ENCODE measurements at regions not wholly inside any gene's neighbourhood (a gene's known extent, or its start where the extent isn't known, plus 50 kb on each side); places are given as distances from the start of the nearest gene placed in this dataset.
A peak's percentile ranks its signal among the peaks of the same experiment; 100 is the strongest.

DNA sequence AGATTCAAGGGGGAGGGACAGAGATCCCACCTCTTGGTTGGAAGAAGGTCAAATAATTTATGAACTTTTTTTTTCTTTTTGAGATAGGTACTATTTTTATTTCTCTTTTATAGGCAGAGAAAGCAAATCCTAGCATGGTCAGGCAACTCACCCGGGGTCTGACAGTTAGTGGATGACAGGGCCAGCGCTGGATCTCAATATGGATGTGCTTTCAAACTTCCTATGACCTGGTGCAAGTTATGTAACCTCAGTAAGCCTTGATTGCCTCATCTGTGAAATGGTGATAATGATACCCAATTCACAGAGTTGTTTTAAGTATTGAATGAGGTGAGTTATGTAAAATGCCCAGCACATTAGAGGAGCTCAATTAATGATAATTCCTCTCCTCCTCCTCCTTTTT lies 86.8 kb upstream of the MEF2A start (continued):
- TF ChIP-seq GLI4 (tag by site-specific recombination; IDR thresholded peaks at IDR 0.05) (no peak), ZNF350 (tag by site-specific recombination; IDR thresholded peaks at IDR 0.05) (no peak)

GRCh38 chr15:99480016-99480810 lies 85.6 kb upstream of the MEF2A start:
- Histone ChIP-seq H3K36me3 (ENCODE audit: control insufficient read depth in 2 of 2, insufficient read depth in 1 of 2, low read length in 2 of 2) (no peaks in the 10 kb centered on the region), H3K4me3 (ENCODE audit: low read depth, low read length) (no peak overlapping the region), H3K27ac (ENCODE audit: extremely low read depth, low read depth, low read length) (no peak overlapping the region), H3K9me3 (ENCODE audit: control insufficient read depth, insufficient read depth, low read depth, low read length) (no peaks in the 10 kb centered on the region), H3K4me1 (ENCODE audit: control insufficient read depth, insufficient read depth, low read length) (peaks cover 2% of the 10 kb centered on the region; the same call in 1 of the 2 replicates)
- ChIA-PET CTCF (interaction anchor here (0.8 to 0.9 kb wide), 3 partner anchors 9 to 71 kb away, joined by 3 to 4 read pairs (median 3); no protein-coding TSS in a partner anchor), POLR2A (no interaction called here)
- TF ChIP-seq ZNF629 (tag by site-specific recombination; IDR thresholded peaks at IDR 0.05) (no peak), RBAK (tag by site-specific recombination; IDR thresholded peaks at IDR 0.05) (peak; percentile 57; the same call in 1 of the 2 replicates)

DNA sequence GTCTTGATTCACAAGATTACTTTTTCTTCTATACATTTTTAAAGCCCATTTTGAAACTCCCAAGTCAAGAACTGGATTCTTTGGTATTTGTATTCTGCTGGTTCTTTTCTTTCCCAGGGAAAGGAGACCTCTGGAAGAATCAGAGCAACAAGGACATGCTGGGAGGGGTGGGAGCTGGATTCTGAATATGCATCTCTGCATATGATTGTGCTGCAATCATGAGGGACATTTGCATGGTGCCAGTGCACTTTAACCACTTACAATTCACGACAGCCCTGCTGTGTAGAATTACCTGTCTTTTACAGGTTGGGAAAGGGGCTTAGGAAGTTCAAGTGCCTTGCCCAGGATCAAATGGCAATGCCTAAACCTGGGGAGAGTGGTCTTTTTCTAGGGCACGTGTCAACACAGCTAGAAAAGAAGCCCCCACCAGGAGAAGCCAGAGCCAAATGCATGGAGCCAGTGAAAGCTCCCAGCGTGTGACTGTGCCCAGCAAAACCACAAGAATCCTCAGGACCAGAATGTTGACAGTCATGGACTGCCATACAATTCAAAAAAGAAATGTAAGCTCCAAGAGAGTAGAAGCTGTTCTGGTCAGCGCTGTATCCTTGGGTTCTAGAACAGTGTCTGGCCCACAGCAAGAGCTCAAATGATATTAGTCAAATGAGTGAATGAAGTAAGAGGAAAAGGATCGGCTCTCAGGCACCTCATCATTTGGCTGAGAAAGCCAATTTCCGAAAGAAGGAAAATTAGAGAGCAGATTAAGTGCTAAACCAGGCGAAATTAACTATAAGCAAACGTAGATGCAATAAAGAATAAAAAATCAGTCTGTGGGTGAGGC lies 84.5 kb upstream of the MEF2A start:
- no peaks in the 10 kb centered on the region for H3K36me3 ChIP-seq (ENCODE audit: control insufficient read depth in 2 of 2, insufficient read depth in 1 of 2, low read length in 2 of 2)
- no peak for TF ChIP-seq ZSCAN23 (tag by site-specific recombination; IDR thresholded peaks at IDR 0.05)
- no peak for TF ChIP-seq ZNF341 (tag by site-specific recombination; IDR thresholded peaks at IDR 0.05; ENCODE audit: low read depth)
- no peak for TF ChIP-seq ZNF155 (tag by site-specific recombination; IDR thresholded peaks at IDR 0.05)
- no peak for TF ChIP-seq ZFHX2 (tag by site-specific recombination; conservative IDR thresholded peaks at IDR 0.05)
- no peak for TF ChIP-seq REPIN1 (tag by site-specific recombination; IDR thresholded peaks at IDR 0.05; ENCODE audit: low read depth)
- TF ChIP-seq IKZF3 (tag by site-specific recombination; IDR thresholded peaks at IDR 0.05): no peak
- no peak for TF ChIP-seq ZNF274 (IDR thresholded peaks at IDR 0.05; ENCODE audit: low read length)
- TF ChIP-seq ZNF274 (tag by site-specific recombination; IDR thresholded peaks at IDR 0.05; ENCODE audit: borderline replicate concordance): no peak
- no peak for TF ChIP-seq YY1 (tag by site-specific recombination; IDR thresholded peaks at IDR 0.05)
- TF ChIP-seq ZNF837 (tag by site-specific recombination; IDR thresholded peaks at IDR 0.05): no peak
- TF ChIP-seq PBX3 (CRISPR knock-in tag; IDR thresholded peaks at IDR 0.05): no peak
- no peak for TF ChIP-seq ZNF791 (tag by site-specific recombination; IDR thresholded peaks at IDR 0.05)
- TF ChIP-seq, protein P1, sequence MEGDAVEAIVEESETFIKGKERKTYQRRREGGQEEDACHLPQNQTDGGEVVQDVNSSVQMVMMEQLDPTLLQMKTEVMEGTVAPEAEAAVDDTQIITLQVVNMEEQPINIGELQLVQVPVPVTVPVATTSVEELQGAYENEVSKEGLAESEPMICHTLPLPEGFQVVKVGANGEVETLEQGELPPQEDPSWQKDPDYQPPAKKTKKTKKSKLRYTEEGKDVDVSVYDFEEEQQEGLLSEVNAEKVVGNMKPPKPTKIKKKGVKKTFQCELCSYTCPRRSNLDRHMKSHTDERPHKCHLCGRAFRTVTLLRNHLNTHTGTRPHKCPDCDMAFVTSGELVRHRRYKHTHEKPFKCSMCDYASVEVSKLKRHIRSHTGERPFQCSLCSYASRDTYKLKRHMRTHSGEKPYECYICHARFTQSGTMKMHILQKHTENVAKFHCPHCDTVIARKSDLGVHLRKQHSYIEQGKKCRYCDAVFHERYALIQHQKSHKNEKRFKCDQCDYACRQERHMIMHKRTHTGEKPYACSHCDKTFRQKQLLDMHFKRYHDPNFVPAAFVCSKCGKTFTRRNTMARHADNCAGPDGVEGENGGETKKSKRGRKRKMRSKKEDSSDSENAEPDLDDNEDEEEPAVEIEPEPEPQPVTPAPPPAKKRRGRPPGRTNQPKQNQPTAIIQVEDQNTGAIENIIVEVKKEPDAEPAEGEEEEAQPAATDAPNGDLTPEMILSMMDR (tag by site-specific recombination; IDR thresholded peaks at IDR 0.05): no peak
- no peak for TF ChIP-seq ZNF10 (tag by site-specific recombination; IDR thresholded peaks at IDR 0.05)
- TF ChIP-seq, protein P2, sequence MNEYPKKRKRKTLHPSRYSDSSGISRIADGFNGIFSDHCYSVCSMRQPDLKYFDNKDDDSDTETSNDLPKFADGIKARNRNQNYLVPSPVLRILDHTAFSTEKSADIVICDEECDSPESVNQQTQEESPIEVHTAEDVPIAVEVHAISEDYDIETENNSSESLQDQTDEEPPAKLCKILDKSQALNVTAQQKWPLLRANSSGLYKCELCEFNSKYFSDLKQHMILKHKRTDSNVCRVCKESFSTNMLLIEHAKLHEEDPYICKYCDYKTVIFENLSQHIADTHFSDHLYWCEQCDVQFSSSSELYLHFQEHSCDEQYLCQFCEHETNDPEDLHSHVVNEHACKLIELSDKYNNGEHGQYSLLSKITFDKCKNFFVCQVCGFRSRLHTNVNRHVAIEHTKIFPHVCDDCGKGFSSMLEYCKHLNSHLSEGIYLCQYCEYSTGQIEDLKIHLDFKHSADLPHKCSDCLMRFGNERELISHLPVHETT (tag by site-specific recombination; IDR thresholded peaks at IDR 0.05): no peak
- TF ChIP-seq, protein P3, sequence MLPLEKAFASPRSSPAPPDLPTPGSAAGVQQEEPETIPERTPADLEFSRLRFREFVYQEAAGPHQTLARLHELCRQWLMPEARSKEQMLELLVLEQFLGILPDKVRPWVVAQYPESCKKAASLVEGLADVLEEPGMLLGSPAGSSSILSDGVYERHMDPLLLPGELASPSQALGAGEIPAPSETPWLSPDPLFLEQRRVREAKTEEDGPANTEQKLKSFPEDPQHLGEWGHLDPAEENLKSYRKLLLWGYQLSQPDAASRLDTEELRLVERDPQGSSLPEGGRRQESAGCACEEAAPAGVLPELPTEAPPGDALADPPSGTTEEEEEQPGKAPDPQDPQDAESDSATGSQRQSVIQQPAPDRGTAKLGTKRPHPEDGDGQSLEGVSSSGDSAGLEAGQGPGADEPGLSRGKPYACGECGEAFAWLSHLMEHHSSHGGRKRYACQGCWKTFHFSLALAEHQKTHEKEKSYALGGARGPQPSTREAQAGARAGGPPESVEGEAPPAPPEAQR (tag by site-specific recombination; IDR thresholded peaks at IDR 0.05): no peak
- no peak for TF ChIP-seq KLF1 (tag by site-specific recombination; IDR thresholded peaks at IDR 0.05)
- TF ChIP-seq ZNF707 (tag by site-specific recombination; IDR thresholded peaks at IDR 0.05): no peak
- no peak overlapping the region for H3K27ac ChIP-seq (ENCODE audit: extremely low read depth, low read depth, low read length)
- ChIA-PET CTCF (interaction anchor here (0.7 to 0.9 kb wide), 2 partner anchors 72 to 131 kb away, joined by 3 read pairs; no protein-coding TSS in a partner anchor), POLR2A (interaction anchor here (0.8 kb wide), 1 partner anchor 85 kb away, joined by 3 read pairs; no protein-coding TSS in a partner anchor)
- H3K4me3 ChIP-seq (ENCODE audit: low read depth, low read length): no peak overlapping the region
- H3K4me1 ChIP-seq (ENCODE audit: control insufficient read depth, insufficient read depth, low read length): peaks cover 1% of the 10 kb centered on the region; the same call in 1 of the 2 replicates
- H3K9me3 ChIP-seq (ENCODE audit: control insufficient read depth, insufficient read depth, low read depth, low read length): no peaks in the 10 kb centered on the region

Data from HEK293 (cell line).